ENCODE measurements at regions not wholly inside any gene's neighbourhood (a gene's known extent, or its start where the extent isn't known, plus 50 kb on each side); places are given as distances from the start of the nearest gene placed in this dataset.
"Not testable (repeated sequence)": the region's sequence is repeated elsewhere in the genome, so short reads cannot be mapped to it uniquely, and the experiment has no call there.

GRCh38 chr4:173685831-173686210 lies 155.8 kb upstream of the HAND2 start:
- DNase-seq: no peak

DNA sequence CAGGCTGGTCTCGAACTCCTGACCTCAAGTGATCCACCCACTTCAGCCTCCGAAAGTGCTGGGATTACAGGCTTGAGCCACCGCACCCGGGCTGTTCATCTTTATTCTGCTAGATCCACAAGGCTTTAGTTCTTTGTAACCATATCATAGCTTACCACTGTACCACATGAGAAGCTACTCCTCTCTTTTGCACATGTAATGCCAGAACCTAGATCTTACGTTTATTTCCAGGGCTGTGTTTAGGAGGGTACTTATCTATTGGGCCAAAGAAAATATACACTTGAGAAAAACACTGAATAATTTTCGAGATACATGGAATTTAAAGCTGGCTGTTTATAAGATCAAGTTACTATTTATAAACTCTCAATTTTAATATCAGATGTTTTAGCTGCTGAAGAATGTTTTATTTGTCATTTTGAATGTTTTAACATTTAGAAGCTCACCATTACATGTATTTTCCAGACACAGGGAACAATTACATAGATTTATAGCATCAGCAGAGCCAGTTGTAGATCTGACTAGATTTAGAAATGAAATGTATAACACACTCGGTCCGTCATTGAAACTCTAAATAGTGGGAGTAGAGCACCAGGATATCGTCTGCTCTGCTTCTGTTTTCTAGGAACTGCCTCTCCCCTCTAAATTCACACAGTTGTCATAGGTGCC lies 155.3 kb upstream of the HAND2 start:
- DNase-seq: no peak

GRCh38 chr4:173684223-173684622 lies 154.2 kb upstream of the HAND2 start:
- DNase-seq: no peak

DNA sequence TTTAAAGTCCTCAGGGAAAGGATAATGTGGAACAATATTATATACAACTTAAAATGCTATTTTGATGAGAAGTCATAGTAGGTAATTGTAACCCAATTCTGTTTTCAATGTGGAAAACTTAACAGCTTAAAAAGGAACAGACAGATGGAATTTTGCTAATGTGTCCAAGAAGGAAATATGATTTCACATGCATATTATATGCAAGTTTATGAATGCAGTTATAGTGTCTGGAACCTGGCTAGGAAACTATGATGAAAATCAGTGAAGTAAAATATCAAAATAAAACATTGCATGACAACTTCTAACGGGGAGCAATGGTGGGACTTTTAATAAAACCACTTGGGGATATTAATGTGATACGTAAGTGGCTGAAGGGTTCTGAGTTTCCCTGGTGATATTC lies 152.6 kb upstream of the HAND2 start:
- no peak for DNase-seq

- no peak for DNase-seq
These were observed 150.2 kb upstream of the HAND2 start for GRCh38 chr4:173680278-173680677.

DNA sequence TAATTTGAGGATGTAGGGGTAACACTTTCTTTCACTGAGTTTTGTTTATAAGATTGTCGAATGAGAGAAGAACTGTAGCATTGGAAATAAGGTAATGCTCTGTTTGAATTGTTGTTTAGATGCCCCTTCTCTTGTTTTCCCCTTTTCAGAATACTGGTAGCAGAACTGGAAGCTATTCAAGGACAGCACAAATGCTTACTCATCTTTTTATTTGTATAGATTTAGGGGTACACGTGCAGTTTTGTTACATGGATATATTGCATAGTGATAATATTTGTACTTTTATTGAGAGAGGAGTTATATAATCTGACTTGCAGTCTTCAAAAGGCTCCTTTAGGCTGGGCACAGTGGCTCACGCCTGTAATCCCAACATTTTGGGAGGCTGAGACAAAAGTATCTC lies 145.4 kb upstream of the HAND2 start:
- DNase-seq: no peak

- DNase-seq: no peak
These were observed 139.6 kb upstream of the HAND2 start for GRCh38 chr4:173669460-173670179.

- no peak for DNase-seq
These were observed 131.0 kb upstream of the HAND2 start for GRCh38 chr4:173661001-173661400.

- no peak for DNase-seq
These were observed 126.9 kb upstream of the HAND2 start for GRCh38 chr4:173656898-173657297.

DNA sequence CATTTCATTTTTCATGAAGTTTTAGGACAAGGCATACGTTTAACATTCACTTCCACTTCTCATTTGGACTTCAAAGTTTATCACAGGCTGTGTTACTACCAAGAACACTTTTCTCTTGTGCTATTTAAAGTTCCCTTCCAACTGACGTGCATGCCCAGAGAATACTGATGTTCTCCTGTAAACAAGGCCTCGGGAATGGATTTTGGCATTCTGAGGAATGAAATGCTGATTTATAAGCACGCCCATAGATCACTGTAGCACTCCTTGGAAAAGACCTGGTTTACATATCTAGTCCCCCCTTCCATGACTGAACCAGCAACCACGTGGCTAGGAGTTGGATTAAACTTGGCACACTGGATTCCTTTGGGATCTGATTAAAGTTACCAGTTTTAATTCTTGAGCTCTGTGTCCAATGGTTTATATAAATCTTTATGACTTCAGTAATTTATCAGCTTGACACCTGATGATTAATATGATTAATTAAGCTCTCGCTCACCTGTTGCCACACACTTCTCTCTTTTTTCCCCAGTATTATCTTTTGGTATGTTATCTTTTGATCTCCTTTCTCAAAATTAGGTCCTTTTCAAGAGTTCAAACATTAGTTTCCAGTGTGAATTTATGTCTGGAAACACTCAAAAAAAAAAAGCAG lies 122.4 kb upstream of the HAND2 start:
- DNase-seq: no peak

DNA sequence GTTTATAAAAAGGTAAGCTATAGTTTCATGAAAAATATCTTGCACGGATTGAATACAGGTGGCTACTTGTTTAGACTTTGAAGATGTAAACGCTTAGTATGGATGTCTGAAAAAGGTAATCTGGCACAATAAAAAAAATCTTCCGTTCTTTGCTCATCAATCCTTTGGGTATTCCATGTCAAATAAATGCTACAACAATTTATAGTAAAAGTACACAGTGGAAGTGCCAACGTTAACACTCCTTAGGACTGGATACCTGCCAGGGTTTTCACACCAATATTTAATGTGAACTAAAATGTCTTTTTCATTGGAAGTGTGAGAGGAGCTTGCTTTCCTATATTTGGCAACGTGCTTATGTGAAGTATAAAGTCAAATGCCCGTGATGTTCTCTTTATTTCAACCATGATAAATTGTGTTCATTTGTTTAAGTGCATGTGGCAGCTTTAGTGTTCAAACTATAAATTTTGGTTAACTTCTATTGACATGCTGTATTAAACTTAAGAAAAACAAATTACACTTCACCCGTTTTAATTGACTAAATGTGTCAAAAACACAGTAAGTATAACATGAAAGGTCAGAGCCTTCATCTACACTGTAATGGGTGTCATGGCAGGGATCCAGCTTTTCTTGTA lies 121.7 kb upstream of the HAND2 start:
- DNase-seq: no peak

DNA sequence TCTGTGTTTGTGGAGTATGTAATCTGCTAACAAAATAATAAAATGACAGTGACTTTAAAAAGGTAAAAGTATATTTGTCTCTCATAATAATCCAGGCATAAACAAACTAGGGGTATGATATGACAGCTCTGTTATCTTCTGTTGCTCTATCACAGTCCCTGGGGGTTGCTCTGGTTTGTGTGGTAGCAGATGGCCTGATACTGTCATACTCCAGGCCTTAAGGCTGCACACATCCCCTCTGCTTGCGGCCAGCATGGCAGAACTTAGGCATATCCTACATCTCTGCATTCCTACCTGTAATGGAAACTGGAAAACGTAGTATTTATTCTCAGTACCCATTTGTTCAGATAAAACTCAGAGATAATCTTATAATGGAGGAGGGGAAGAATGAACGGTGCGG lies 117.9 kb upstream of the HAND2 start:
- DNase-seq: no peak

GRCh38 chr4:173642509-173642908 lies 112.5 kb upstream of the HAND2 start:
- no peak for DNase-seq

- DNase-seq: no peak
These were observed 105.4 kb upstream of the HAND2 start for GRCh38 chr4:173635395-173635794.

DNA sequence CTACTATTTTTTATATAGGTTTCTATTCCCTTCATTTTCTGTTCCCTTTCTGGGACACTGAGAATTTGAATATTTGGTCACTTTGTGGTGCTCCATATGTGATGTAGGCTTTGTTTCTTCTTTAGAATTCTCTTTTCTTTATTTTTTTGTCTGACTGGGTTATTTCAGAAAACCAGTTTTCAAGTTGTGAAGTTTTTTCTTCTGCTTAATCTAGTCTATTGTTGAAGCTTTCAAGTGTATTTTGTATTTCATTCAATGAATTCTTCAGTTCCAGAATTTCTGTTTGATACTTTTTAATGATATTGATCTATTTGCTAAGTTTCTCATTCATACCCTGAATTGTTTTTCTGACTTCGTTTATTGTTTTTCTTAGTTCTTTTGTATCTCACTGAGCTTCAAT lies 96.2 kb upstream of the HAND2 start:
- no peak for DNase-seq

GRCh38 chr4:173618648-173619047 lies 88.6 kb upstream of the HAND2 start:
- DNase-seq: not testable (repeated sequence)

GRCh38 chr4:173609158-173609557 lies 79.1 kb upstream of the HAND2 start:
- no peak for DNase-seq

DNA sequence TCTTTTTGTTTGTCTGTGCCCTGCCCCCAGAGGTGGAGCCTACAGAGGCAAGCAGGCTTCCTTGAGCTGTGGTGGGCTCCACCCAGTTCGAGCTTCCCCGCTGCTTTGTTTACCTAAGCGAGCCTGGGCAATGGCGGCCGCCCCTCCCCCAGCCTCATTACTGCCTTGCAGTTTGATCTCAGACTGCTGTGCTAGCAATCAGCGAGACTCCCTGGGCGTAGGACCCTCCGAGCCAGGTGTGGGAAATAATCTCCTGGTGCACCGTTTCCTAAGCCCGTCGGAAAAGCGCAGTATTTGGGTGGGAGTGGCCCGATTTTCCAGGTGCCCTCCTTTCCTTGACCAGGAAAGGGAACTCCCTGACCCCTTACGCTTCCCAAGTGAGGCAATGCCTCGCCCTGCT lies 78.6 kb upstream of the HAND2 start:
- DNase-seq: not testable (repeated sequence)

DNA sequence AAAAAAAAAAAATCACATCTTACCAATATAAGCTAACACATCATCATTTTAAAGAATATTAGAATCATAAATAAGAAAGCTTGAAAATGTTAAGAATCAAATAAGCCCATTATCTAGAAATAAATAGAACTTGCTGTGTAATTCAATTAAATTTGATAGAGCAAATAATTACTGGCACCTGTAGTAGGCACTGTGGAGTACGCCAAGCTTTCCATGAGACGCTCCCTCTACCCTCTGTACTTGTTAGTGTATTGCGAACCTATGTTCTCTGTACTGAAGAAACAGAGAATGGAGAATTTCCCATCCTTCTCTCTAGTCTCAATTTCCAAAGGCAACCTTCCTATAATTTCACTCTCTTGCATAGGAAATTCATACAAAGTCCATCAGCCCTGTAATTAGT lies 61.7 kb upstream of the HAND2 start:
- no peak for DNase-seq

- DNase-seq: no peak
These were observed 60.7 kb upstream of the HAND2 start for GRCh38 chr4:173590697-173591096.

DNA sequence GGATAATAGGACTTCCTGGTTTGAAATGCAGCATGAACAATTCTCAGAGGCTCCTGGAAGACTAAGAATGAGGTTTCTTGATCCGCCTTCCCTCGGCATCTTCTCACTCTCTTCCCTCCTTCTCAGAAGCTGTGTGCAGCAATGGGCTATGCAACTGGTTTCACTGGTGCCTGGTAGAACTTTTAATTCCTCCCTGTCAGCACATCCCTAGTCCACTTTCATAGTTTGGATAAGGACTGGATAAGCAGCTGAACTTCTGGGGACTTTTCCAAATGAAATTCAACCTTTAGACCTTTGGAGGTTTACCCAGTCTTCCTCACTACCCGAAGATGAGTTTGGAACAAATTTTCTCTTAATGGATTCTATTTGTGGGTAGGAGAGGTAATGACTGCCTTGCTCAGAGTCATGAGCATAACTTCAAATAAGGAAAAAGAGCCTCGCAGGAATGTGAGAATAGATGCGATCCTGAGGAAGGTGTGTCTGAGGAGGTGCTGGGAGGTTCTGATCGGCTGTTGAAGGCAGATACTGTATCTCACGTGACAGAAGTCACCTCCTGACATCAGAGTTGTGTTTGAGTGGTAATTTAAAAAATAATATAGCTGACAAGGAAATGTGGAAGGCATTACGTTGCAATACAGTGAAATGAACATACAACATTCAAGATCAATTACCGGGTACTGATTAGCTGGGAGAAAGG lies 56.0 kb upstream of the HAND2 start:
- DNase-seq: no peak

- DNase-seq: no peak
These were observed 54.5 kb upstream of the HAND2 start for GRCh38 chr4:173584506-173584905.
